ENCODE measurements at regions not wholly inside any gene's neighbourhood (a gene's known extent, or its start where the extent isn't known, plus 50 kb on each side); places are given as distances from the start of the nearest gene placed in this dataset.
"Not testable (repeated sequence)": the region's sequence is repeated elsewhere in the genome, so short reads cannot be mapped to it uniquely, and the experiment has no call there.

GRCh38 chr21:15128267-15128666, 63.5 kb upstream of the NRIP1 start:
- TF ChIP-seq CTCF (IDR thresholded peaks at IDR 0.05; ENCODE audit: control insufficient read depth, extremely low read depth, insufficient read depth): no peak
- no peak overlapping the region for H3K4me3 ChIP-seq (ENCODE audit: low read depth, low read length)
- no peak for DNase-seq (ENCODE audit: low read depth)

GRCh38 chr21:15128714-15129113, 63.9 kb upstream of the NRIP1 start:
- not testable (repeated sequence) for H3K4me3 ChIP-seq (ENCODE audit: low read depth, low read length); DNase-seq (ENCODE audit: low read depth)

GRCh38 chr21:15130326-15130725, 65.5 kb upstream of the NRIP1 start:
- TF ChIP-seq CTCF (IDR thresholded peaks at IDR 0.05; ENCODE audit: control insufficient read depth, extremely low read depth, insufficient read depth): no peak
- no peak overlapping the region for H3K4me3 ChIP-seq (ENCODE audit: low read depth, low read length)
- DNase-seq (ENCODE audit: low read depth): no peak

GRCh38 chr21:15130751-15131150, 66.0 kb upstream of the NRIP1 start:
- no peak for TF ChIP-seq CTCF (IDR thresholded peaks at IDR 0.05; ENCODE audit: control insufficient read depth, extremely low read depth, insufficient read depth)
- no peak overlapping the region for H3K4me3 ChIP-seq (ENCODE audit: low read depth, low read length)
- no peak for DNase-seq (ENCODE audit: low read depth)

GRCh38 chr21:15132781-15133180, 68.0 kb upstream of the NRIP1 start:
- no peak for TF ChIP-seq CTCF (IDR thresholded peaks at IDR 0.05; ENCODE audit: control insufficient read depth, extremely low read depth, insufficient read depth)
- no peak for DNase-seq (ENCODE audit: low read depth)
- no peak overlapping the region for H3K4me3 ChIP-seq (ENCODE audit: low read depth, low read length)

GRCh38 chr21:15134701-15135470, 70.1 kb upstream of the NRIP1 start:
- no peak for TF ChIP-seq CTCF (IDR thresholded peaks at IDR 0.05; ENCODE audit: control insufficient read depth, extremely low read depth, insufficient read depth)
- DNase-seq (ENCODE audit: low read depth): no peak
- no peak overlapping the region for H3K4me3 ChIP-seq (ENCODE audit: low read depth, low read length)

- DNase-seq (ENCODE audit: low read depth): no peak
- H3K4me3 ChIP-seq (ENCODE audit: low read depth, low read length): no peak overlapping the region
- TF ChIP-seq CTCF (IDR thresholded peaks at IDR 0.05; ENCODE audit: control insufficient read depth, extremely low read depth, insufficient read depth): no peak
These were observed 71.2 kb upstream of the NRIP1 start for GRCh38 chr21:15135867-15136629.
